Fibroblast of mammary gland (primary cell): ENCODE measurements at regions not wholly inside any gene's neighbourhood (a gene's known extent, or its start where the extent isn't known, plus 50 kb on each side); places are given as distances from the start of the nearest gene placed in this dataset.

Experiments used
- DNase-seq: peaks from one replicate; pipeline ENCODE4 v3.0.0-alpha.2; 2010; ENCODE audit warnings: low read depth
- H3K4me3 ChIP-seq: 2 replicates; pipeline ENCODE4 v1.5.1; 2011; ENCODE audit warnings: low read depth, mild to moderate bottlenecking, low read length, moderate library complexity; ENCODE audit not compliant: control insufficient read depth
- CTCF ChIP-seq: conservative IDR thresholded peaks from 2 replicates; pipeline ENCODE4 v1.5.1; 2011; ENCODE audit warnings: low read depth, low read length, inconsistent platforms; ENCODE audit not compliant: control insufficient read depth, insufficient read depth

GRCh38 chr12:127526925-127527324, 740.0 kb upstream of the TMEM132C start:
- no peak for TF ChIP-seq CTCF

GRCh38 chr12:127528551-127528950, 738.4 kb upstream of the TMEM132C start:
- no peak for DNase-seq
- no peak overlapping the region for H3K4me3 ChIP-seq
- TF ChIP-seq CTCF = no peak

More at GRCh38 chr12:127526925-127527324, 740.0 kb upstream of the TMEM132C start:
- H3K4me3 ChIP-seq = no peak overlapping the region
- no peak for DNase-seq

GRCh38 chr12:127531542-127531941, 735.4 kb upstream of the TMEM132C start:
- DNase-seq = no peak
- no peak for TF ChIP-seq CTCF
- H3K4me3 ChIP-seq = no peak overlapping the region

GRCh38 chr12:127533353-127533752, 733.6 kb upstream of the TMEM132C start:
- no peak overlapping the region for H3K4me3 ChIP-seq
- no peak for DNase-seq
- TF ChIP-seq CTCF = no peak

- DNase-seq = no peak
- TF ChIP-seq CTCF = no peak
- no peak overlapping the region for H3K4me3 ChIP-seq
Measured at GRCh38 chr12:127536833-127537428, 730.0 kb upstream of the TMEM132C start.

GRCh38 chr12:127538316-127538715, 728.7 kb upstream of the TMEM132C start:
- H3K4me3 ChIP-seq = no peak overlapping the region
- no peak for TF ChIP-seq CTCF
- DNase-seq = no peak
